ENCODE measurements at regions not wholly inside any gene's neighbourhood (a gene's known extent, or its start where the extent isn't known, plus 50 kb on each side); places are given as distances from the start of the nearest gene placed in this dataset.

- Histone ChIP-seq H3K36me3 (ENCODE audit: insufficient read depth, low read length, poor library complexity, severe bottlenecking) (no peaks in the 10 kb centered on the region), H3K27ac (ENCODE audit: low read depth, low read length, poor library complexity, severe bottlenecking) (peak overlapping the region; percentile 3), H3K9me3 (ENCODE audit: low read depth, low read length, poor library complexity, severe bottlenecking) (no peaks in the 10 kb centered on the region), H3K4me1 (ENCODE audit: insufficient read depth, low read length, poor library complexity, severe bottlenecking) (peaks cover 56% of the 10 kb centered on the region), H3K4me3 (ENCODE audit: low read depth, low read length, poor library complexity, severe bottlenecking) (no peak overlapping the region), H3K27me3 (replicated peaks; ENCODE audit: insufficient read depth, low read depth, low read length, poor library complexity) (no peaks in the 10 kb centered on the region)
- no TSS peak for BruUV-seq (replicated peaks)
- TF ChIP-seq EZH2 (IDR thresholded peaks at IDR 0.05; ENCODE audit: borderline replicate concordance, low read depth, low read length, poor library complexity, severe bottlenecking): no peak
- TF ChIP-seq CTCF (conservative IDR thresholded peaks at IDR 0.05; ENCODE audit: low read depth, low read length): no peak
- intact Hi-C loops (cut with micrococcal nuclease; ENCODE audit: unreplicated experiment): loop anchor here (5.0 kb wide), 1 partner anchor 57 kb away; no protein-coding TSS in a partner anchor
- ChIA-PET CTCF (no interaction called here), POLR2A (ENCODE audit: low non-redundant PET) (no interaction called here)
- DNase-seq (ENCODE audit: low spot score): peak; percentile 29
Observed at GRCh38 chr5:123814801-123815470, 303.0 kb downstream of the CSNK1G3 start.

GRCh38 chr5:123813937-123814624 is 302.1 kb downstream of the CSNK1G3 start:
- intact Hi-C loops (cut with micrococcal nuclease; ENCODE audit: unreplicated experiment): loop anchor here (5.0 kb wide), 1 partner anchor 58 kb away; no protein-coding TSS in a partner anchor
- Histone ChIP-seq H3K9me3 (ENCODE audit: low read depth, low read length, poor library complexity, severe bottlenecking) (no peaks in the 10 kb centered on the region), H3K27ac (ENCODE audit: low read depth, low read length, poor library complexity, severe bottlenecking) (peak overlapping the region; percentile 3), H3K36me3 (ENCODE audit: insufficient read depth, low read length, poor library complexity, severe bottlenecking) (no peaks in the 10 kb centered on the region), H3K4me3 (ENCODE audit: low read depth, low read length, poor library complexity, severe bottlenecking) (peak overlapping the region; percentile 3), H3K4me1 (ENCODE audit: insufficient read depth, low read length, poor library complexity, severe bottlenecking) (peaks cover 63% of the 10 kb centered on the region), H3K27me3 (replicated peaks; ENCODE audit: insufficient read depth, low read depth, low read length, poor library complexity) (no peaks in the 10 kb centered on the region)
- BruUV-seq (replicated peaks): no TSS peak
- peak; percentile 81 for DNase-seq (ENCODE audit: low spot score)
- ChIA-PET CTCF (no interaction called here), POLR2A (ENCODE audit: low non-redundant PET) (no interaction called here)
- no peak for TF ChIP-seq EZH2 (IDR thresholded peaks at IDR 0.05; ENCODE audit: borderline replicate concordance, low read depth, low read length, poor library complexity, severe bottlenecking)
- no peak for TF ChIP-seq CTCF (conservative IDR thresholded peaks at IDR 0.05; ENCODE audit: low read depth, low read length)

GRCh38 chr5:123813264-123813663 is 301.3 kb downstream of the CSNK1G3 start:
- no TSS peak for BruUV-seq (replicated peaks)
- Histone ChIP-seq H3K36me3 (ENCODE audit: insufficient read depth, low read length, poor library complexity, severe bottlenecking) (no peaks in the 10 kb centered on the region), H3K9me3 (ENCODE audit: low read depth, low read length, poor library complexity, severe bottlenecking) (no peaks in the 10 kb centered on the region), H3K4me3 (ENCODE audit: low read depth, low read length, poor library complexity, severe bottlenecking) (no peak overlapping the region), H3K27me3 (replicated peaks; ENCODE audit: insufficient read depth, low read depth, low read length, poor library complexity) (no peaks in the 10 kb centered on the region), H3K27ac (ENCODE audit: low read depth, low read length, poor library complexity, severe bottlenecking) (no peak overlapping the region), H3K4me1 (ENCODE audit: insufficient read depth, low read length, poor library complexity, severe bottlenecking) (peaks cover 67% of the 10 kb centered on the region)
- ChIA-PET POLR2A (ENCODE audit: low non-redundant PET) (no interaction called here), CTCF (no interaction called here)
- intact Hi-C loops (cut with micrococcal nuclease; ENCODE audit: unreplicated experiment): loop anchor here (5.0 kb wide), 1 partner anchor 59 kb away; no protein-coding TSS in a partner anchor
- DNase-seq (ENCODE audit: low spot score): no peak
- no peak for TF ChIP-seq CTCF (conservative IDR thresholded peaks at IDR 0.05; ENCODE audit: low read depth, low read length)
